Fibroblast of lung (primary cell): ENCODE measurements at regions not wholly inside any gene's neighbourhood (a gene's known extent, or its start where the extent isn't known, plus 50 kb on each side); places are given as distances from the start of the nearest gene placed in this dataset.

Source experiments
- CTCF ChIP-seq, 2 donors: IDR thresholded peaks in 1 of 2; conservative IDR thresholded peaks in 1 of 2; 1 replicate in 1 of 2; 2 replicates in 1 of 2; pipeline ENCODE4 v1.5.1; 2011 to 2012; ENCODE audit warnings: low read length in 2 of 2, control low read depth in 1 of 2, inconsistent platforms in 1 of 2, low read depth in 1 of 2, mild to moderate bottlenecking in 1 of 2
- EZH2 ChIP-seq: IDR thresholded peaks from 2 replicates; pipeline ENCODE4 v1.5.1; 2012; ENCODE audit warnings: low read length, control low read depth, mild to moderate bottlenecking; ENCODE audit errors: missing control alignments

- TF ChIP-seq CTCF (conservative IDR thresholded peaks at IDR 0.05 in 1 of 2, IDR thresholded peaks at IDR 0.05 in 1 of 2; ENCODE audit: low read depth in 1 of 2, low read length in 2 of 2) (no peak), EZH2 (no peak)
These were observed 1284.4 kb upstream of the ADGRB3 start for GRCh38 chr6:67350729-67351128.
